Spinal cord (tissue), 9 donors: ENCODE measurements at regions not wholly inside any gene's neighbourhood (a gene's known extent, or its start where the extent isn't known, plus 50 kb on each side); places are given as distances from the start of the nearest gene placed in this dataset.

Source experiments
- DNase-seq, 6 donors: peaks; one replicate each; pipeline versions ENCODE4 v3.0.0 to v3.0.0-alpha.2; 2013 to 2015; ENCODE audit warnings: low spot score in 6 of 6, low read depth in 4 of 6
- H3K27ac ChIP-seq: one replicate; pipeline ENCODE4 v1.5.1; 2013; ENCODE audit warnings: low read depth, low read length, control low read depth
- H3K27me3 ChIP-seq: one replicate; pipeline ENCODE4 v1.6.1; 2013; ENCODE audit warnings: low read length; ENCODE audit not compliant: control insufficient read depth, insufficient read depth
- H3K36me3 ChIP-seq: one replicate; pipeline ENCODE4 v1.6.1; 2013; ENCODE audit warnings: low read length; ENCODE audit not compliant: control insufficient read depth, insufficient read depth
- H3K4me1 ChIP-seq: one replicate; pipeline ENCODE4 v1.6.1; 2013; ENCODE audit warnings: low read length; ENCODE audit not compliant: control insufficient read depth, insufficient read depth
- H3K4me3 ChIP-seq: one replicate; pipeline ENCODE4 v1.5.1; 2013; ENCODE audit warnings: low read depth, low read length, control low read depth
- H3K9me3 ChIP-seq: one replicate; pipeline ENCODE4 v1.6.1; 2013; ENCODE audit warnings: low read length; ENCODE audit not compliant: control insufficient read depth, insufficient read depth
- WGBS: methylation state at CpG from one replicate; pipeline ENCODE4 v1.1.5; 2013; ENCODE audit warnings: missing lambda C conversion rate; ENCODE audit not compliant: insufficient coverage; 5-methylcytosine and 5-hydroxymethylcytosine counted together
- donor health status: healthy.

- H3K36me3 ChIP-seq, result no peaks in the 10 kb centered on the region
- 100% methylated on average over 1 of the region's 1 CpG for WGBS
- H3K4me3 ChIP-seq, result no peak overlapping the region
- H3K27ac ChIP-seq, result no peak overlapping the region
- no peak for DNase-seq
- H3K9me3 ChIP-seq, result no peaks in the 10 kb centered on the region
- H3K4me1 ChIP-seq, result no peaks in the 10 kb centered on the region
- no peaks in the 10 kb centered on the region for H3K27me3 ChIP-seq
These were observed 176.7 kb downstream of the NUAK1 start for GRCh38 chr12:105961821-105962671.

- DNase-seq, result no peak
- H3K4me3 ChIP-seq, result no peak overlapping the region
- H3K9me3 ChIP-seq, result no peaks in the 10 kb centered on the region
- no peak overlapping the region for H3K27ac ChIP-seq
- 0% methylated on average over 1 of the region's 5 CpGs for WGBS
- H3K4me1 ChIP-seq, result no peaks in the 10 kb centered on the region
- H3K36me3 ChIP-seq, result no peaks in the 10 kb centered on the region
- no peaks in the 10 kb centered on the region for H3K27me3 ChIP-seq
These were observed 171.5 kb downstream of the NUAK1 start for GRCh38 chr12:105967038-105967776.

- Histone ChIP-seq H3K27me3 (no peaks in the 10 kb centered on the region), H3K4me3 (no peak overlapping the region), H3K36me3 (no peaks in the 10 kb centered on the region), H3K9me3 (no peaks in the 10 kb centered on the region), H3K27ac (no peak overlapping the region), H3K4me1 (no peaks in the 10 kb centered on the region)
- WGBS, result no CpG with 5 or more reads among the region's 1 CpG
- DNase-seq, result no peak
These were observed 170.7 kb downstream of the NUAK1 start for GRCh38 chr12:105968025-105968424.

- Histone ChIP-seq H3K4me1 (no peaks in the 10 kb centered on the region), H3K27me3 (no peaks in the 10 kb centered on the region), H3K9me3 (no peaks in the 10 kb centered on the region), H3K36me3 (no peaks in the 10 kb centered on the region), H3K27ac (no peak overlapping the region), H3K4me3 (no peak overlapping the region)
- no peak for DNase-seq
- 91% methylated on average over 2 of the region's 2 CpGs for WGBS
These were observed 167.9 kb downstream of the NUAK1 start for GRCh38 chr12:105970885-105971284.

GRCh38 chr12:105974738-105975137, 164.0 kb downstream of the NUAK1 start:
- H3K4me3 ChIP-seq, result no peak overlapping the region
- no peaks in the 10 kb centered on the region for H3K9me3 ChIP-seq
- H3K27ac ChIP-seq, result no peak overlapping the region
- H3K36me3 ChIP-seq, result no peaks in the 10 kb centered on the region
- peaks cover 9% of the 10 kb centered on the region for H3K4me1 ChIP-seq
- no peaks in the 10 kb centered on the region for H3K27me3 ChIP-seq
- DNase-seq, result no peak
- 83% methylated on average over 1 of the region's 4 CpGs for WGBS

GRCh38 chr12:105975351-105975750, 163.4 kb downstream of the NUAK1 start:
- no peaks in the 10 kb centered on the region for H3K9me3 ChIP-seq
- no peaks in the 10 kb centered on the region for H3K36me3 ChIP-seq
- DNase-seq, result no peak
- H3K27ac ChIP-seq, result no peak overlapping the region
- WGBS, result no CpG with 5 or more reads among the region's 2 CpGs
- no peaks in the 10 kb centered on the region for H3K27me3 ChIP-seq
- peaks cover 13% of the 10 kb centered on the region for H3K4me1 ChIP-seq
- no peak overlapping the region for H3K4me3 ChIP-seq

- WGBS, result no CpG with 5 or more reads among the region's 3 CpGs
- DNase-seq, result no peak
- Histone ChIP-seq H3K27me3 (no peaks in the 10 kb centered on the region), H3K9me3 (no peaks in the 10 kb centered on the region), H3K27ac (no peak overlapping the region), H3K4me1 (peaks cover 20% of the 10 kb centered on the region), H3K36me3 (no peaks in the 10 kb centered on the region), H3K4me3 (no peak overlapping the region)
These were observed 161.5 kb downstream of the NUAK1 start for GRCh38 chr12:105977236-105977635.

- no peak overlapping the region for H3K27ac ChIP-seq
- no CpG with 5 or more reads among the region's 1 CpG for WGBS
These were observed 161.1 kb downstream of the NUAK1 start for GRCh38 chr12:105977652-105978051.

GRCh38 chr12:105978276-105978675, 160.5 kb downstream of the NUAK1 start:
- peaks cover 20% of the 10 kb centered on the region for H3K4me1 ChIP-seq
- no peak overlapping the region for H3K27ac ChIP-seq
- H3K4me3 ChIP-seq, result no peak overlapping the region
- DNase-seq, result peak in 2 of 6 donors; percentile 12 to 33
- no peaks in the 10 kb centered on the region for H3K36me3 ChIP-seq
- no peaks in the 10 kb centered on the region for H3K27me3 ChIP-seq
- H3K9me3 ChIP-seq, result no peaks in the 10 kb centered on the region
- 33% methylated on average over 1 of the region's 3 CpGs for WGBS

More at GRCh38 chr12:105977652-105978051, 161.1 kb downstream of the NUAK1 start:
- DNase-seq, result no peak
- Histone ChIP-seq H3K4me1 (peaks cover 20% of the 10 kb centered on the region), H3K9me3 (no peaks in the 10 kb centered on the region), H3K27me3 (no peaks in the 10 kb centered on the region), H3K4me3 (no peak overlapping the region), H3K36me3 (no peaks in the 10 kb centered on the region)
